Neuronal stem cell (in vitro differentiated cells): ENCODE measurements at regions not wholly inside any gene's neighbourhood (a gene's known extent, or its start where the extent isn't known, plus 50 kb on each side); places are given as distances from the start of the nearest gene placed in this dataset.

Experiments used
- DNase-seq: peaks from one replicate; pipeline ENCODE4 v3.0.0-alpha.2; 2013; ENCODE audit warnings: low spot score
- H2AFZ ChIP-seq: one replicate; pipeline ENCODE4 v1.6.1; 2013; ENCODE audit warnings: mild to moderate bottlenecking, low read length, inconsistent platforms
- H2AK5ac ChIP-seq: 2 replicates; pipeline ENCODE4 v1.6.1; 2013; ENCODE audit warnings: low read depth, mild to moderate bottlenecking, inconsistent platforms, low read length, moderate library complexity, mixed read lengths
- H2BK120ac ChIP-seq: 2 replicates; pipeline ENCODE4 v1.6.1; 2013; ENCODE audit warnings: low read depth, mild to moderate bottlenecking, inconsistent platforms, low read length, moderate library complexity, mixed read lengths
- H2BK12ac ChIP-seq: one replicate; pipeline ENCODE4 v1.6.1; 2013; ENCODE audit warnings: low read length, inconsistent platforms
- H2BK15ac ChIP-seq: 2 replicates; pipeline ENCODE4 v1.6.1; 2013; ENCODE audit warnings: mild to moderate bottlenecking, low read length, inconsistent platforms, mixed read lengths
- H2BK5ac ChIP-seq: one replicate; pipeline ENCODE4 v1.6.1; 2013; ENCODE audit warnings: inconsistent platforms, mild to moderate bottlenecking, low read length, moderate library complexity
- H3K14ac ChIP-seq: one replicate; pipeline ENCODE4 v1.6.1; 2013; ENCODE audit warnings: low read length, inconsistent platforms
- H3K18ac ChIP-seq: 2 replicates; pipeline ENCODE4 v1.6.1; 2013; ENCODE audit warnings: low read length, inconsistent platforms
- H3K23ac ChIP-seq: 2 replicates; pipeline ENCODE4 v1.6.1; 2013; ENCODE audit warnings: low read depth, mild to moderate bottlenecking, mixed read lengths, low read length, inconsistent platforms; ENCODE audit not compliant: poor library complexity
- H3K27ac ChIP-seq: replicated peaks from 3 replicates; pipeline ENCODE4 v1.5.1; 2013; ENCODE audit warnings: low read length, inconsistent platforms
- H3K27me3 ChIP-seq, 3 experiments: 2 replicates each; pipeline ENCODE4 v1.6.1; 2013; ENCODE audit warnings: low read length in 3 of 3, mild to moderate bottlenecking in 2 of 3, inconsistent platforms in 1 of 3, low read depth in 1 of 3, mixed read lengths in 1 of 3, moderate library complexity in 1 of 3; ENCODE audit not compliant: control insufficient read depth in 3 of 3, insufficient read depth in 3 of 3
- H3K36me3 ChIP-seq, 2 donors: replicated peaks in 1 of 2; 2 replicates each; pipeline ENCODE4 v1.6.1; 2013; ENCODE audit warnings: low read length in 2 of 2; ENCODE audit not compliant: control insufficient read depth in 2 of 2, insufficient read depth in 2 of 2
- H3K4ac ChIP-seq: 2 replicates; pipeline ENCODE4 v1.6.1; 2013; ENCODE audit warnings: inconsistent platforms, mild to moderate bottlenecking, low read length, moderate library complexity
- H3K4me1 ChIP-seq, 2 donors: 1 replicate in 1 of 2; 2 replicates in 1 of 2; pipeline ENCODE4 v1.6.1; 2013; ENCODE audit warnings: low read length in 2 of 2, low read depth in 1 of 2; ENCODE audit not compliant: control insufficient read depth in 2 of 2, insufficient read depth in 1 of 2
- H3K4me2 ChIP-seq: one replicate; pipeline ENCODE4 v1.6.1; 2013; ENCODE audit warnings: mild to moderate bottlenecking, low read length, inconsistent platforms; ENCODE audit not compliant: insufficient read depth, poor library complexity, severe bottlenecking
- H3K4me3 ChIP-seq, 2 donors: 2 replicates each; pipeline ENCODE4 v1.5.1; 2013; ENCODE audit warnings: low read length in 2 of 2, mild to moderate bottlenecking in 2 of 2, inconsistent platforms in 1 of 2, moderate library complexity in 1 of 2
- H3K79me1 ChIP-seq: one replicate; pipeline ENCODE4 v1.6.1; 2013; ENCODE audit warnings: low read depth, mild to moderate bottlenecking, inconsistent platforms, low read length, moderate library complexity
- H3K9ac ChIP-seq: one replicate; pipeline ENCODE4 v1.6.1; 2013; ENCODE audit warnings: mild to moderate bottlenecking, low read depth, low read length, inconsistent platforms; ENCODE audit not compliant: poor library complexity
- H3K9me3 ChIP-seq, 2 donors: replicated peaks in 1 of 2; 2 replicates each; pipeline versions ENCODE3 to v1.6.1; 2013; ENCODE audit warnings: low read length in 2 of 2, mild to moderate bottlenecking in 2 of 2, inconsistent platforms in 1 of 2, low read depth in 1 of 2, mixed read lengths in 1 of 2, moderate library complexity in 1 of 2; ENCODE audit not compliant: control insufficient read depth in 2 of 2, insufficient read depth in 1 of 2
- H4K8ac ChIP-seq: one replicate; pipeline ENCODE4 v1.6.1; 2013; ENCODE audit warnings: low read depth, mild to moderate bottlenecking, inconsistent platforms, low read length, moderate library complexity
- H4K91ac ChIP-seq: one replicate; pipeline ENCODE4 v1.6.1; 2013; ENCODE audit warnings: low read length, low read depth, mild to moderate bottlenecking, inconsistent platforms; ENCODE audit not compliant: poor library complexity
- WGBS, 2 donors: extraction: QIAGEN DNeasy Blood & Tissue Kit; methylation state at CpG; one replicate each; pipeline ENCODE4 v1.1.7; 2013; ENCODE audit warnings: missing lambda C conversion rate in 2 of 2, mixed read lengths in 1 of 2; ENCODE audit not compliant: insufficient read length in 2 of 2, insufficient replicate concordance in 1 of 2; ENCODE audit errors: extremely low coverage in 2 of 2; 5-methylcytosine and 5-hydroxymethylcytosine counted together

- Histone ChIP-seq H3K4me1 (no peaks in the 10 kb centered on the region), H2BK5ac (no peak overlapping the region), H3K4me2 (no peak overlapping the region), H2BK15ac (no peak overlapping the region), H3K27me3 (no peaks in the 10 kb centered on the region), H2BK120ac (no peak overlapping the region), H3K4me3 (no peak overlapping the region), H3K18ac (no peak overlapping the region), H3K4ac (no peak overlapping the region), H3K23ac (no peak overlapping the region), H3K9ac (no peak overlapping the region), H3K27ac (no peak overlapping the region), H2AK5ac (no peak overlapping the region), H3K79me1 (no peaks in the 10 kb centered on the region), H2BK12ac (no peak overlapping the region), H2AFZ (no peak overlapping the region), H4K91ac (no peak overlapping the region), H3K9me3 (no peaks in the 10 kb centered on the region), H3K14ac (no peak overlapping the region), H3K36me3 (no peaks in the 10 kb centered on the region), H4K8ac (no peak overlapping the region)
- no peak for DNase-seq
These were observed 70.6 kb downstream of the FSCB start for GRCh38 chr14:44436458-44436857.

- H3K79me1 ChIP-seq, result no peaks in the 10 kb centered on the region
- H3K4me3 ChIP-seq, result no peak overlapping the region
- H3K9ac ChIP-seq, result no peak overlapping the region
- H3K27ac ChIP-seq, result no peak overlapping the region
- H3K18ac ChIP-seq, result no peak overlapping the region
- H3K23ac ChIP-seq, result no peak overlapping the region
- H3K27me3 ChIP-seq, result no peaks in the 10 kb centered on the region
- no peak overlapping the region for H2BK5ac ChIP-seq
- no peaks in the 10 kb centered on the region for H3K36me3 ChIP-seq
- H3K4ac ChIP-seq, result no peak overlapping the region
- H3K4me2 ChIP-seq, result no peak overlapping the region
- H4K8ac ChIP-seq, result no peak overlapping the region
- H2AFZ ChIP-seq, result no peak overlapping the region
- H2AK5ac ChIP-seq, result no peak overlapping the region
- no peaks in the 10 kb centered on the region for H3K9me3 ChIP-seq
- H3K14ac ChIP-seq, result no peak overlapping the region
- no peaks in the 10 kb centered on the region for H3K4me1 ChIP-seq
- H2BK12ac ChIP-seq, result no peak overlapping the region
- no peak overlapping the region for H2BK120ac ChIP-seq
- no peak for DNase-seq
- no peak overlapping the region for H2BK15ac ChIP-seq
- no peak overlapping the region for H4K91ac ChIP-seq
- WGBS, 2 donors, result no CpG with 5 or more reads among the region's 3 CpGs
These were observed 78.7 kb downstream of the FSCB start for GRCh38 chr14:44428231-44428945.

- Histone ChIP-seq H3K4me3 (no peak overlapping the region), H4K91ac (no peak overlapping the region), H2BK120ac (no peak overlapping the region), H3K4ac (no peak overlapping the region), H3K27ac (no peak overlapping the region), H3K36me3 (no peaks in the 10 kb centered on the region), H3K79me1 (no peaks in the 10 kb centered on the region), H3K9me3 (no peaks in the 10 kb centered on the region), H3K9ac (no peak overlapping the region), H3K4me2 (no peak overlapping the region), H4K8ac (no peak overlapping the region), H3K14ac (no peak overlapping the region), H3K23ac (no peak overlapping the region), H2BK5ac (no peak overlapping the region), H2AK5ac (no peak overlapping the region), H3K27me3 (no peaks in the 10 kb centered on the region), H2BK12ac (no peak overlapping the region), H2AFZ (no peak overlapping the region), H3K4me1 (no peaks in the 10 kb centered on the region), H2BK15ac (no peak overlapping the region), H3K18ac (no peak overlapping the region)
- no CpG with 5 or more reads among the region's 4 CpGs for WGBS, 2 donors
- DNase-seq, result no peak
These were observed 84.4 kb downstream of the FSCB start for GRCh38 chr14:44422699-44423098.

GRCh38 chr14:44420226-44420625 lies 86.9 kb downstream of the FSCB start:
- no peaks in the 10 kb centered on the region for H3K4me1 ChIP-seq
- no peak overlapping the region for H2BK120ac ChIP-seq
- no peak for DNase-seq
- H3K9me3 ChIP-seq, result no peaks in the 10 kb centered on the region
- no peak overlapping the region for H3K18ac ChIP-seq
- no CpG with 5 or more reads among the region's 1 CpG for WGBS, 2 donors
- H4K91ac ChIP-seq, result no peak overlapping the region
- H3K36me3 ChIP-seq, result no peaks in the 10 kb centered on the region
- no peak overlapping the region for H4K8ac ChIP-seq
- H3K4me3 ChIP-seq, result no peak overlapping the region
- no peak overlapping the region for H2BK12ac ChIP-seq
- no peak overlapping the region for H3K23ac ChIP-seq
- no peak overlapping the region for H3K9ac ChIP-seq
- no peak overlapping the region for H2BK5ac ChIP-seq
- no peak overlapping the region for H3K4ac ChIP-seq
- no peaks in the 10 kb centered on the region for H3K27me3 ChIP-seq
- no peak overlapping the region for H2BK15ac ChIP-seq
- no peak overlapping the region for H3K4me2 ChIP-seq
- H3K14ac ChIP-seq, result no peak overlapping the region
- H2AK5ac ChIP-seq, result no peak overlapping the region
- H3K79me1 ChIP-seq, result no peaks in the 10 kb centered on the region
- H2AFZ ChIP-seq, result no peak overlapping the region
- no peak overlapping the region for H3K27ac ChIP-seq
